ENCODE measurements at regions not wholly inside any gene's neighbourhood (a gene's known extent, or its start where the extent isn't known, plus 50 kb on each side); places are given as distances from the start of the nearest gene placed in this dataset.

- no peak for TF ChIP-seq CTCF (IDR thresholded peaks at IDR 0.05)
- no peak for TF ChIP-seq POLR2A (IDR thresholded peaks at IDR 0.05)
Observed at GRCh38 chr9:87383344-87384150, 114.1 kb upstream of the DAPK1 start.
